Stimulated activated effector memory CD8-positive, alpha-beta T cell treated with anti-CD3 and anti-CD28 coated beads, Interleukin-12 subunit alpha, Interleukin-12 subunit beta, amount 100 ng/mL, for 72 hours (primary cell): ENCODE measurements at regions not wholly inside any gene's neighbourhood (a gene's known extent, or its start where the extent isn't known, plus 50 kb on each side); places are given as distances from the start of the nearest gene placed in this dataset.

Source experiments
- ATAC-seq: fragments of 150-1000 bp; cut with Tn5 transposase; 2 replicates; pipeline ENCODE4 v1.10.0; 2021
- DNase-seq, 2 donors: peaks; one replicate each; pipeline ENCODE4 v3.0.0; 2021 to 2022; ENCODE audit warnings: low spot score in 2 of 2
- H3K27ac Mint-ChIP-seq: one replicate; pipeline ENCODE4 v1.8.0; 2022; ENCODE audit warnings: mild to moderate bottlenecking, mixed read lengths
- H3K36me3 Mint-ChIP-seq: one replicate; pipeline ENCODE4 v1.8.0; 2022; ENCODE audit warnings: mild to moderate bottlenecking, mixed read lengths
- H3K4me1 Mint-ChIP-seq: one replicate; pipeline ENCODE4 v1.8.0; 2022; ENCODE audit warnings: mixed read lengths
- H3K4me3 Mint-ChIP-seq: one replicate; pipeline ENCODE4 v1.8.0; 2022; ENCODE audit warnings: mild to moderate bottlenecking, mixed read lengths
- H3K9me3 Mint-ChIP-seq: one replicate; pipeline ENCODE4 v1.8.0; 2022; ENCODE audit warnings: mixed read lengths

GRCh38 chr4:128512767-128513322 is 225.2 kb upstream of the PGRMC2 start:
- no peaks in the 10 kb centered on the region for H3K9me3 Mint-ChIP-seq
- DNase-seq (no peak), ATAC-seq (no peak)
- H3K36me3 Mint-ChIP-seq: no peaks in the 10 kb centered on the region
- no peak overlapping the region for H3K27ac Mint-ChIP-seq
- no peak overlapping the region for H3K4me3 Mint-ChIP-seq
- peaks cover 13% of the 10 kb centered on the region for H3K4me1 Mint-ChIP-seq

GRCh38 chr4:128512161-128512560 is 224.5 kb upstream of the PGRMC2 start:
- H3K4me3 Mint-ChIP-seq: no peak overlapping the region
- H3K36me3 Mint-ChIP-seq: no peaks in the 10 kb centered on the region
- ATAC-seq (no peak), DNase-seq (no peak)
- H3K27ac Mint-ChIP-seq: no peak overlapping the region
- H3K4me1 Mint-ChIP-seq: peaks cover 13% of the 10 kb centered on the region
- H3K9me3 Mint-ChIP-seq: no peaks in the 10 kb centered on the region

GRCh38 chr4:128510850-128511249 is 223.2 kb upstream of the PGRMC2 start:
- ATAC-seq: no peak
- no peak for DNase-seq
- Mint-ChIP-seq H3K9me3 (no peaks in the 10 kb centered on the region), H3K36me3 (no peaks in the 10 kb centered on the region), H3K4me1 (peaks cover 13% of the 10 kb centered on the region), H3K4me3 (no peak overlapping the region), H3K27ac (no peak overlapping the region)

- no peaks in the 10 kb centered on the region for H3K36me3 Mint-ChIP-seq
- no peak overlapping the region for H3K4me3 Mint-ChIP-seq
- ATAC-seq (no peak), DNase-seq (no peak)
- no peak overlapping the region for H3K27ac Mint-ChIP-seq
- no peaks in the 10 kb centered on the region for H3K4me1 Mint-ChIP-seq
- peaks cover 4% of the 10 kb centered on the region for H3K9me3 Mint-ChIP-seq
Observed at GRCh38 chr4:128502818-128503527, 215.4 kb upstream of the PGRMC2 start.

GRCh38 chr4:128501239-128501638 is 213.6 kb upstream of the PGRMC2 start:
- Mint-ChIP-seq H3K36me3 (no peaks in the 10 kb centered on the region), H3K27ac (no peak overlapping the region), H3K4me1 (no peaks in the 10 kb centered on the region), H3K4me3 (no peak overlapping the region), H3K9me3 (peaks cover 11% of the 10 kb centered on the region)
- ATAC-seq (no peak), DNase-seq (no peak)

GRCh38 chr4:128488055-128488705 is 200.6 kb upstream of the PGRMC2 start:
- H3K27ac Mint-ChIP-seq: no peak overlapping the region
- H3K4me1 Mint-ChIP-seq: no peaks in the 10 kb centered on the region
- H3K4me3 Mint-ChIP-seq: no peak overlapping the region
- no peak for DNase-seq
- H3K36me3 Mint-ChIP-seq: no peaks in the 10 kb centered on the region
- ATAC-seq: no peak
- H3K9me3 Mint-ChIP-seq: peaks cover 3% of the 10 kb centered on the region

- H3K4me1 Mint-ChIP-seq: no peaks in the 10 kb centered on the region
- DNase-seq: no peak
- ATAC-seq: no peak
- no peak overlapping the region for H3K4me3 Mint-ChIP-seq
- H3K27ac Mint-ChIP-seq: no peak overlapping the region
- H3K9me3 Mint-ChIP-seq: peaks cover 3% of the 10 kb centered on the region
- H3K36me3 Mint-ChIP-seq: no peaks in the 10 kb centered on the region
Observed at GRCh38 chr4:128484896-128485295, 197.3 kb upstream of the PGRMC2 start.

GRCh38 chr4:128483816-128484215 is 196.2 kb upstream of the PGRMC2 start:
- ATAC-seq (no peak), DNase-seq (no peak)
- Mint-ChIP-seq H3K36me3 (no peaks in the 10 kb centered on the region), H3K4me3 (no peak overlapping the region), H3K4me1 (no peaks in the 10 kb centered on the region), H3K9me3 (peaks cover 3% of the 10 kb centered on the region), H3K27ac (no peak overlapping the region)

- H3K4me1 Mint-ChIP-seq: no peaks in the 10 kb centered on the region
- H3K9me3 Mint-ChIP-seq: peaks cover 3% of the 10 kb centered on the region
- no peak overlapping the region for H3K27ac Mint-ChIP-seq
- H3K4me3 Mint-ChIP-seq: no peak overlapping the region
- DNase-seq (no peak), ATAC-seq (no peak)
- H3K36me3 Mint-ChIP-seq: no peaks in the 10 kb centered on the region
Observed at GRCh38 chr4:128483041-128483440, 195.4 kb upstream of the PGRMC2 start.

- no peaks in the 10 kb centered on the region for H3K36me3 Mint-ChIP-seq
Observed at GRCh38 chr4:128481752-128482480, 194.3 kb upstream of the PGRMC2 start.

GRCh38 chr4:128480945-128481344 is 193.3 kb upstream of the PGRMC2 start:
- H3K27ac Mint-ChIP-seq: no peak overlapping the region
- no peak overlapping the region for H3K4me3 Mint-ChIP-seq
- H3K4me1 Mint-ChIP-seq: no peaks in the 10 kb centered on the region
- ATAC-seq (no peak), DNase-seq (no peak)
- H3K36me3 Mint-ChIP-seq: no peaks in the 10 kb centered on the region
- peaks cover 3% of the 10 kb centered on the region for H3K9me3 Mint-ChIP-seq

More at GRCh38 chr4:128481752-128482480, 194.3 kb upstream of the PGRMC2 start:
- H3K9me3 Mint-ChIP-seq: peaks cover 3% of the 10 kb centered on the region
- H3K4me3 Mint-ChIP-seq: no peak overlapping the region
- DNase-seq (no peak), ATAC-seq (no peak)
- no peaks in the 10 kb centered on the region for H3K4me1 Mint-ChIP-seq
- no peak overlapping the region for H3K27ac Mint-ChIP-seq

GRCh38 chr4:128477540-128477939 is 189.9 kb upstream of the PGRMC2 start:
- no peak for ATAC-seq
- H3K9me3 Mint-ChIP-seq: no peaks in the 10 kb centered on the region

GRCh38 chr4:128475597-128475996 is 188.0 kb upstream of the PGRMC2 start:
- no peaks in the 10 kb centered on the region for H3K36me3 Mint-ChIP-seq
- H3K4me1 Mint-ChIP-seq: no peaks in the 10 kb centered on the region
- H3K27ac Mint-ChIP-seq: no peak overlapping the region
- no peaks in the 10 kb centered on the region for H3K9me3 Mint-ChIP-seq
- no peak overlapping the region for H3K4me3 Mint-ChIP-seq
- no peak for ATAC-seq
- no peak for DNase-seq

More at GRCh38 chr4:128477540-128477939, 189.9 kb upstream of the PGRMC2 start:
- Mint-ChIP-seq H3K4me1 (no peaks in the 10 kb centered on the region), H3K4me3 (no peak overlapping the region), H3K36me3 (no peaks in the 10 kb centered on the region), H3K27ac (no peak overlapping the region)
- DNase-seq: no peak

GRCh38 chr4:128471576-128471975 is 184.0 kb upstream of the PGRMC2 start:
- Mint-ChIP-seq H3K36me3 (no peaks in the 10 kb centered on the region), H3K27ac (no peak overlapping the region), H3K4me3 (no peak overlapping the region), H3K9me3 (no peaks in the 10 kb centered on the region), H3K4me1 (no peaks in the 10 kb centered on the region)
- no peak for DNase-seq
- ATAC-seq: no peak

GRCh38 chr4:128470492-128471053 is 183.0 kb upstream of the PGRMC2 start:
- no peaks in the 10 kb centered on the region for H3K4me1 Mint-ChIP-seq
- H3K4me3 Mint-ChIP-seq: no peak overlapping the region
- ATAC-seq: no peak
- no peaks in the 10 kb centered on the region for H3K9me3 Mint-ChIP-seq
- no peaks in the 10 kb centered on the region for H3K36me3 Mint-ChIP-seq
- no peak overlapping the region for H3K27ac Mint-ChIP-seq
- no peak for DNase-seq
